ENCODE measurements at regions not wholly inside any gene's neighbourhood (a gene's known extent, or its start where the extent isn't known, plus 50 kb on each side); places are given as distances from the start of the nearest gene placed in this dataset.

GRCh38 chr20:41870869-41871462 is 252.8 kb upstream of the CHD6 start (continued):
- TF ChIP-seq ZBTB40 (IDR thresholded peaks at IDR 0.05; ENCODE audit: borderline replicate concordance) (no peak), NR2C1 (IDR thresholded peaks at IDR 0.05) (no peak), ZNF687 (IDR thresholded peaks at IDR 0.05) (no peak), E4F1 (IDR thresholded peaks at IDR 0.05; ENCODE audit: borderline replicate concordance, partially characterized antibody) (no peak), ZBTB33 (IDR thresholded peaks at IDR 0.05) (no peak), CBX5 (IDR thresholded peaks at IDR 0.05; ENCODE audit: low read depth) (no peak), POLR2AphosphoS2 (IDR thresholded peaks at IDR 0.05; ENCODE audit: low read depth, low read length) (no peak), IKZF1 (conservative IDR thresholded peaks at IDR 0.05) (no peak), NRF1 (conservative IDR thresholded peaks at IDR 0.05; ENCODE audit: low read depth, low read length) (no peak), SMC3 (IDR thresholded peaks at IDR 0.05; ENCODE audit: borderline replicate concordance, low read length) (no peak), ZZZ3 (IDR thresholded peaks at IDR 0.05; ENCODE audit: control insufficient read depth, insufficient read length, low read depth) (no peak), IRF4 (IDR thresholded peaks at IDR 0.05; ENCODE audit: low read depth, low read length) (no peak), MEF2A (IDR thresholded peaks at IDR 0.05; ENCODE audit: insufficient read depth, low read depth, low read length) (no peak)
